GM18520 (cell line): ENCODE measurements at regions not wholly inside any gene's neighbourhood (a gene's known extent, or its start where the extent isn't known, plus 50 kb on each side); places are given as distances from the start of the nearest gene placed in this dataset.

Experiments used
- ATAC-seq: cut with Tn5 transposase; IDR thresholded peaks from one replicate; pipeline ENCODE4 v1.9.1; 2021; ENCODE audit not compliant: unreplicated experiment

DNA sequence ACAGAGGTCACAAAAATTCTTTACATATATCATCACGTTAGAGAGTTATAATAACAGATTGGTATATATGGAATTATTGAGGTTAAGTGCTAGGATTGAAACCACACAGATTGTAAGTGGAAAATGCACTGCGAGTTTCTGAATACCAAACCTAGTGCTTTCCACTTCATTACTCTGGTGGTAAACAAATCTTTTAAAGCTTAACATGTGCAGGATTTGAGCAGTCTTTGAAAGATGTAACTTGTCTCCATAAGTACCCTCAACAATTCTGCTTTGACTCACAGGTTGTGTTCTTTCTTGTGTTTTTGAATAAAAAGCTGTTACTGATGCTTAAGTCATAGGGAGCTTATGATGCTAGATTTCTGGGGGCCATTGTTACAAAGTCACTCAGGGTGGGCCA, 314.7 kb upstream of the DACH1 start:
- no peak for ATAC-seq

DNA sequence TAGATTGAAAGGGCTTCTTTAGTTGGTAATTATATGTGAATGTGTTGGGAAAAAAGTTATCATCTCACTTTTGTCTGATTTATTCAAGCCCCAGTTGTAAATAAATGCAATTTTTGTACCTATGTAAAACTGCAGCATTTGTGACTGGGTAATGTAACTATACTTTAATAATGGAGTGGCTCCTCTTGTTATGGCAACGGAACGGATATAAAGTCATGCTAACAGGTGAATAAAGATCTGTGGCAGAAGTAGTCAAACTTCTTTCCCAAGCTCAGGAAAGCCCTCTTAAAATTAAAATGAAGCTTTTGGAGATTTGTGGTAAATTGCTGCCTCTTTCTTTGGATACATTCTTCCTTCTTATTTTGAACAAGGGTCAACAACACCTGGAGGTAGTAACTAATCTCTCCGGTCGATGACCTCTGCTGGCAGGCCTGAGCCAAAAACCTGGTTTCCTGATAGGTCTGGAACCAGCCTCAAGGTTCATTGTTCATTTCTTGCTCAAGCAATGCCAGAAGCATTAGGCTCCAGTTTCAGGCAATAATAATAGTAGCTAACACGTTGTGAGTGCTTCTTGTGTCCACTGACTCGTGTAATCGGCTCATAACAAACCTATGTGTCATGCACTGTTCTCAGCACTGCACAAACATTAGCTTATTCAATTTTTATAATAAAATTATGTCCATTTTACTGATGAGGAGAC, 313.4 kb upstream of the DACH1 start:
- no peak for ATAC-seq

DNA sequence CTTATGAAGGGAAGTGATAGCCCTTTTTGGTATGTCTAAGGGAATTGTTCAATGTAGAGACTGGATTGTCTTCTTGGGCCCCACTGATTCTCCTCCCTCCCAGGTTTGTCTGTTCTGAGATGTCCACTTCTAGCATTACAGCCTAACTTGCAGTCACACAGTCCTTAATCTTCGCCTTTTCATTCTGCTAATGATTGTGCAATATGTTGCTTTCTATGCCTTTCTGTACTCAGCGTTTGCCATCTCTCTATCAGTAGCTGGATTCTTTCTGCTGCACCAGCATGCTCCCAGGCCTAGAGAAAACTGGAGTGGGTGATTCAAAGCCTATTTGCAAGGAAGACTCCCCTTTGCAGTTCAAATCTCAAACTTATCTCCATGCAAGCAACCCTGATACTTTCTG, 307.5 kb upstream of the DACH1 start:
- no peak for ATAC-seq

DNA sequence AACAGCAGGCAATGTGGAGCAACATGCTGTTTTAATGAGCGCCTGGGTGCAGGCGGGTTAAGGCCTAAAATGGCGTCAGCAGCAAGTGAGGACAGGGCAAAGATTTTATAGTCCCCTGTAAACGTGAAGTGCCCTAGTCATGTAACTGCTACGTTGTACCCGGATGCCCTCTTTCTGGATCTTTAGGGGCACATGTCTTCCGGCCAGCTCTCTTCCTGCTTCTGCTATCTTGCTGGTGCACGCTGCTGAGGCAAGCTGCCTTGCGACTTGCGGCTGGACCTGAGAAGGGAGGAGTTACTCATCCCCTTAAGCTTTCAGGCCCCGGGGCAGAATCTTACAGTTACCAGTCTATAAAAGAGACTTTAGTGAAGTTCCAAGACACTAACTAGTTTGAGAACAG, 303.6 kb upstream of the DACH1 start:
- ATAC-seq: no peak

DNA sequence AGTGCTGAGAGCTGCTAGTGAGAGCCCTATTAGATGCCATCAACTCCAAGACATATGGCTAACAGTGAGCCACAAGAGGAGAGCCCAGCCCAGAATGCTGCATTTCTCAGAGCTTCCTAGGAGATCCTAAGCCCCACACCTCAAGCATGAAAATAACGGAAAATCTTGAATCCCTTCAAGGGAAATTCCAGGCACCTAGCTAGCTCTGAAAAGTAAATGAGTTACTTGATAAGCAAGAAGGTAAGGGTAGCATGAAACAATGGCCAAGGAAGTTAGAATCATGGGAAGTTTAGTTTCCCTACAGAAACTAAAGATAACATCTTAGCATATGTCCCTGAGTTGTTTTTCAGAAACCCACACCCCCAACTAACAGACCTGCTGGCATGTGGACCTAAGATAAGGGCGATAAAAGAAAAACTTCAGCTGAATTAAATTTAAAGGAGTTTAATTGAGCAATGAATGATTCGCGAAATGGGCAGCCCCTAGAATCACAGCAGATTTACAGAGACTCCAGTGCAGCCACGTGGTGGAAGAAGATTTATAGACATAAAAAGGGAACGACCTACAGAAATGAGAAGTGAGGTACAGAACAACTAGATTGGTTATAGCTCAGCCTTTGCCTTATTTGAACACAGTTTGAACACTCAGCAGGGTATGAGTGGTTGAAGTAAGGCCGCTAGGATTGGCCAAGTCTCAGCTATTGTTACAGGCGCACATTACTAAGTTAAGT, 301.3 kb upstream of the DACH1 start:
- ATAC-seq: no peak

DNA sequence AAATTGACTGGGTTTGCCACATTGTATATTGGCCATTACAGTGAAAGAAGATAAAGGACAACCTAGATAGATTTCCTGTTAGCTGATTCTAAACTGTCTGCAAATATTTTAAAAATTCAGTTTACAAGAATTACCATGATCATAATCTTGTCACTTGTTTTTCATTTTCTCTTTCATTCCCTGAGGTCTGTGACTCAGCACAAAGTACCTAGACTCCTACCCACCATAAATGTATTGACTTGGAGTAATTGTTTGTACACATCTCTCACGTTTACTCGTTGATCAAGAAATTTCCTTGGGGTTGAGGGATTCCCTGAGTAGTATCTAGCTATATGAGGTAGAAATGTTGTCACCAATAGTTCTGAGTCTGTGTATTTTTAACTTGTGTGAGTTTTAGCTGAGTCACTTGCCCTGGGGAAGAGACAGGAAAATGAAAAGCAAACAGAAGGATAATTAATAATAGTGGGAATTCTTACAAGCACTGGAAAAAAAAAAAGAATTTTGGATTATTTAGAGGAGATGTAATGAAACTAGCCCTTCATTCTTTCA, 299.2 kb upstream of the DACH1 start:
- ATAC-seq: no peak

DNA sequence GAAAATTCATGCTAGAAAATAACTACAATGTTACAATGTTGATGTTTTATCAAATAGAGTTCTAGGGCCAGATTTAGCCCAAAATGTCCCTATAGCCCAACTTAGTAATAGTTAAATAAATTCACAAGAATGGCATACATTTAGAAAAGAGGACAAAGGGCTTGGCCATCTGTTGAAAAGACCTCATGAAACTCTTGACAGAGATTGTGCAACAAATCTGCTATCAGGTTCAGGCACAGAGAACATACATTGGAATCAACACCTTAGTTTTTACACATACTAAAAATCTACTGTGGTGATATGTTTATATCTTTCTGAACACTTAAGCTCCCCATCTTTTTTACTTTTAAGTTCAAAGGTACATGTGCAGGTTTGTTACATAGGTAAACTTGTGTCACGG, 298.3 kb upstream of the DACH1 start:
- ATAC-seq: no peak

DNA sequence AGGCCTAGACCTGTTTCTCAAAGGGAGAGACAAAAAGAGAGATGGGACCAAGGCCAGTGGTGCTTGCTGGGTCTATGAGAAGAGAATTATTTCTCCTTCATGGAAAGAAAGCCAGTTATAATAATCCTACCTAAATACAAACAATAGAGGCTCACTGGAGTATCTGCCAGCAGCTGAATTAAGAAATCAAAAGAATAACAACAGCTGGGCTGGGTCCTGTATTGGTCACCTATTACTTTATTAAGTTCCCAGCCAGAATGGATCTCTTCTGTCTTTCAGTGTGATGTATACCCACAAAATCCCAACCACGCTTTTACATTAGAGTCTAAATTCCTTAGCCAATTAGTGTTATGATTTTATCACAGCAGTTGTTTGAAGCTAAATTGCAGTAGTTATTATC, 297.8 kb upstream of the DACH1 start:
- ATAC-seq: no peak

DNA sequence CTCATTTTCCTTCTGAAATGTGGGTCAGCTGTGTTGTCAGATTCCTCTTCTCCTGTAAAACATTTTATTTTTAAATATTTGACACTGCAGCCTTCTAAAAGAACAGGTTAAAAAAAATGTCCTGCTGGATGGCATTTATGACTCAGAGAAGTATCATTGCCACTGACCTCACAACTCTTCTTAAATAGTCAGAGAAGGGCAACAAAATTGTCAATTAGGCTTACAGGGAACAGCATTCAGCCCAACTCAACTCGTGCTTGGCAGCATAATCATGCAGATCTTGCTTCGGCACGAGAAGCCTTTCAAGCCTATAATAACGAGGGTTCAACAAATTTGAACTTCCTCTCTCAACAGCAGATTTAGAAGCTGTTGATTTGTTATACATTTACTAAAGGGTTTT, 296.7 kb upstream of the DACH1 start:
- ATAC-seq: no peak

DNA sequence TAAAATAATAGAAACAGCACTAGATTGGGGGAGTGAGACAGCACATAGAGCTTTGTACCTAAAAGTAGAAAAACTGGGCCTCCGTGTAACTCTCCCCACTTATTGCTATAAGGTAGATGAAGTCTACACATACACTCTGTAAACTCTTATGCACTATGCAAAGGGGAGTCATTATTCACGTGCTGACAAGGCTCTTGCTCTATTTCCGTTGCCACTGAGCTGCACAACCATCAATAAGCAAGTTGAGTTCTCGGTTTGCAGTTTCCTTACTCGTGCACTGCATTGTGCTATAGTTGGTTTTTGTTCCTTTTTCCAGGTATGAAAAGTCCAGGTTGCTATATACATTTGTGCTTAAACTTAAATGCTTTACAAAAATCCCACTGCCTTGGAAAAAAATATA, 294.0 kb upstream of the DACH1 start:
- ATAC-seq: no peak

DNA sequence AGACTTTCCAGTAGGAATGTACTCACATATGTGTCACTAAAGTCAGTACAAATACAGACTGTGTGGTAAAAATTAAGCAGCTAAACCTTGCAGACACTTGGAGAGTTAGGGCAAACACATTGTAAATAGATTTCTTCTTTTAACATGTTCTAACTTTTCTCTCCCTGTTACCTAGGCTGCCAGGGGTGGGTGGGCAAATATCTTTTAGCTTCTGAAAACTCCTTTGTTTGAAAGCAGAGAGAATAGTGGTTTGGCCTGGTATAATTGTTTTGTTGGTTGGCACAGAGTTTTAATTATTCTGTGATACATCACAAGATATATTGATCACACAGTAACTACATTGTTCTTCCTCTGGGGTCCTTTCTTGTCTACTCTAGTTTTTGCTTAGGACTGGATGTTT, 289.8 kb upstream of the DACH1 start:
- no peak for ATAC-seq

DNA sequence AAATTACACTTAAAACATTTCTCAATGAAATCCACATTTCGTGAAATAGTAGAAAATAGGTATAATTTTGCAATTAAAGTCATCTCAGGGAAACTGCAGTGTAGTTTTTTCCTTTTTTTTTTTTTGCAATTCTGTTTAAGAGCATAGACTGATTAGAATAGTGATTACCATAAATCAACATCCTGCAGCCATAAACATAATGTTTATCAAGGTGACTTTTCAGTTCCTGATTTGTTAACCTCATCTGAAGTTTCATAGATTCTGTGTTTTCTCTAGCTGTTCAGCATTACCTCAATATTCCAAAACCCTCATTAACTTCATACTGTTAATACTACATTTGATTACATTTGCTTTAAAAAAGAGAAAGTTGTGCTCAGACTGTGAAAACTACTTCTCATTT, 286.3 kb upstream of the DACH1 start:
- no peak for ATAC-seq

DNA sequence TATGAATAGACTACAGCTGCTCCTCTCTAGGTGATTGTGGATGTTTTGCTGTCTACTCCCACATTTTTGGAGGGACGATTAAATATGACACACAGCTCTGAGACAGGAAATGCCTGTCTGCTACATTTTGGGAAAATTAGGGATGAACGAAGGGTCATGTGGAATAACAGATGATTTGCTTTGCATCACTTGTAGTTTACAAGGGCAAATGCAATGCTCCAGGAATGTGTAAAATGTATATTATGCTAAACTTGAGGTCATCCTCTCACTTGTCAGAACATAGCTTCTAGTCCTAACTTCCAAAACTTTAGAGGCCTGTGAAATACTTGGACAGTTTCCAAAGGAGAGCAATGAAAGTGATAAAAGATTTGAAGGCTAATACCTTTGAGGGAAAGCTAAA, 284.2 kb upstream of the DACH1 start:
- ATAC-seq: no peak

DNA sequence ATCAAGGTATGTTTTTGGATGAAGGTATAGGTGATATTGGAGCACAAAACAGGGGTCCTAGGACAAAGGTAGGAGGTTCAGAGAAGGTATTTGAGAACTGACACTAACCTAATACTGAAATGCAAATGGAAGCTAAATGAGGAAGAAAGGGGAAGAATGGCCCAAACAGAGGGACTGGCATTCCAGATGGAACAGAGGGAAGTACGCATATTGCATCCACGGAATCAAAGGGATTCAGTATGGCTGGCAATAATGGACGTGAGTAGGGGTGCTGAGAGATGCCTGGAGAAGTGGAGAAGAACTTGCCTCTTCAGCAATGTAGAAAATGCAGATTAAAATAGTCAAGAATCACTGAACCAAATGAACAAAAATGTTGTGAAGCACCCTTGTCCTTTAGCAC, 283.5 kb upstream of the DACH1 start:
- no peak for ATAC-seq

DNA sequence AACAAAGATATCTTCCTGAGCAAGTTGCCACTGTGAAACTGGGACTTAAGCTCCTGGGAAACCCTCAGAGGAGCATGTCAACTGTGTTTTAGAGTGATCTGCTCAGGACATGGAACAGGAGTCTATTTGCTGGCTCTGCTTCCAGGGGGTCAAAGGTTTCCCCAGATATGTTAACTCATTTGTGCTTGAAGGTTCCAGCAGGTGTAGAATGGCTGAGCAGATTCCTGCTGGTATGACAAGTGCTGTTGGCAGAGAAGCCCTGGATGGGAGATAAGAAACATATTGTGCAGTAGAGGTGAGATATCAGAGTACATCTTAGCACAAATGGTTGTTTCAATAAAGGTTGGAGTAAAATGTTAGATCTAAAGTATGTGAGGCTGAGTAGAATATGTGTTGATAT, 282.7 kb upstream of the DACH1 start:
- ATAC-seq: no peak

DNA sequence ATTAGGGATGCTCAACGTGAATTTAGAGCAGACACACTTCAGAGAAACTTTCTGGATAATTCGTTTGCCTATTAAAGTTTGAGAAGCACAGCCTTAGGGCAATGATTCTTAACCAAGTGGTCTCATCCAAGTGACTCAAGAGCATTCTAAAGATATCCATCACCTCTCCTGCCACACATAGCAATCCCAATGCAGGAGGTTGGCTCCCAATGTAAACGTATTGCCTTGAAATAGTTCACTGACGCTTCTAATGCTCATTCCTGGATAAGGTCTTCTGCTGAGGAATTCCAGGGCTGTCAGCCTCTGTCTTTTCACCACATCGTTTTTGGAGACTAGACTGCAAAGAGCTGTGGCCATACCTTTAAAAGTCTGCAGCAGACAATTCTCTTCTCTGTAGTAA, 279.8 kb upstream of the DACH1 start:
- ATAC-seq: no peak

DNA sequence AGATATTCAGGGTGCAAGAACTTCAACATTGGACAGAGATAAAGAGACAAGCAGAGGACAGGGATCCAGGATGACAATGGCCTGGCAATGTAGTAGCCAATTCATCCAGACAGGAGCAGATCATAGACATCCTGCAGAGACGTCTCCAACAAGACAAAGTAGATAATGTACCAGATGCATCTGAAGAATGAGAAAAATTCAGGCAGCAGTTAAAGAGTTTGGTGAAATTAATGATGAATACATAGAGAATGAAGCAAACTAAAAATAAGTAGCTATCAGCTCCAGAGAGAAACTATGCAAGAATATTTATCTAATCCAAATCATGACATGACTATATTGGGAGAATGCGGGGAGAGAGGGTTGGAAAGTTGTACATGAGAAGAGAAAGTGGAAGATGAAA, 278.4 kb upstream of the DACH1 start:
- ATAC-seq: no peak

DNA sequence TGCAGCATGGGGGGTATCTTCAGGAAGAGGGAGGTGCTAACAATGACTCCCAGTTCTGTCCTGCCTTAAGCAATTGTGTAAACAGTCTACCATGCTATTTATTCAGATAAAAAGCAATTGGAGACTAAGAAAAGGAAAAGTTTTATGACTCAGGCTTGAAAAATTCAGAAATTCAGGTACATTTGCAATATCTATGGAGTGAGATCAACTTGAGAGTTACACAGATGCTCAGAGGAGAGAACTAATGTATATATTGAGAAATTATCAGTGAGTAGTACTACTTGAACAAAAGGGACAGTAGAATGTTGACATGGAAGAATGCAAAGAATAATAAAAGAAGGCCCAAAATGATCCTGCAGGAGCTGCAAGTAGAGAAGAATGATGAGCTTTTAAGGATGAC, 277.6 kb upstream of the DACH1 start:
- ATAC-seq: no peak

DNA sequence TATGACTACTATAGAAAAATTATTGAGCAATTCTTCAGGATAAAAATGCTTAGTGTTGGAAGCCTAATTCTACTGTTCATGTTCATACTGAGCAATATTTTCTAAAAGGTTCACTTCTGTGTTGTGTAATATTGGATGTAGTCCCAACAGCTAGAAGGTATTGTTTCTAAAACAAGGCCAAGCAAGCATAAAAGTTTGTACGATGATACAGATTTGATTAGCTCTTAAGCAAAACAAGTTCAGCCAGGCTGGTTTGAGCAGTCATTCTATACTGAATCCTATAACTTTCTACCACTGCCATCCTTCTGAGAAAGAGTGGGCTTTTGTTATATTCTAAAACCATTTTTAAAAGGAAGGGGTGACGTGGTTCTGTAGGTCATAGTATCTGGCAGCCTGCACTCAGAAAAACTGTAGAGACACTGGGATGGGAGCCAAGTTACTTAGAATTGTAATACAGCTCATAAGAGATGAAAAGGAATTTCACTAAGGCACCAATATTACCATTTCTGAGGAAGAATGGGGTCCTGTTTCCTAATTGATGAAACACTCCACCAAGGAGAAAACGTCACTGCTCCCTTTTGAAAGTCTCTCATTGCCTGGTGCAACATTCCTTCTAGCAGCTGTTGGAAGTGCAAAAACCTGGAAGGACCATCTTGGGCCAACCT, 275.0 kb upstream of the DACH1 start:
- no peak for ATAC-seq

DNA sequence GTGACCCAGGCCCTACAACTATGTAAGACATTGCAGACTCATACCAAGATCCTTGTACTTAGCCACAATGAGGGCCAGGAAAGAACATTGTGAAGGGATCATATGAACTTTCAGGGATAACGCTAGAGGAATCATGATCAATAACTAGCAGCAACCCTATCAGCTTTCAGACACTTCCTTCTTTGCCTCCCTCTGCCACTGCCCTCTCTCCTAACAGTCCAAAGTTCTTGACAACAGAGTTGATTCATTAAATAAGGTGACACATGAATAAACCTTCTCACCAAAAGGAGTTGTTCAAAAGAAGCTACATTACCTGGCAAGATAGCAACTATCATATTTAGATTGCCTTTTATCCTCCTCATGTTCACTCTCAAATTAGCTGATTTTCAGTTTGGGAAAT, 272.2 kb upstream of the DACH1 start:
- no peak for ATAC-seq

DNA sequence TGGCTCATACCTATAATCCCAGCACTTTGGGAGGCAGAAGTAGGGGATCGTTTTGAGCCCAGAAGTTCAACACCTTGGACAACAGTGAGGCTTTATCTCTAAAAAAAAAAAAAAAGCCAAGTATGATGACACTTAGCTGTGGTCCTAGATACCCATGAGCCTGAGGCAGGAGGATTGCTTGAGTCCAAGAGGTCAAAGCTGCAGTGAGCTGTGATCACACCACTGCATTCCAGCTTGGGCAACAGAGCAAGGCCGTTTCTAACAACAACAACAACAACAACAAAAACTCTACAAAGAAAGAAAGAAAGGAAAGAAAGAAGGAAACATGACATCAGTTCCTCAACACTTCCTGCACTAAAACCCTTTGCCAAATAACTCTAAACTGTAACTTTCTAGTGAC, 265.1 kb upstream of the DACH1 start:
- no peak for ATAC-seq

DNA sequence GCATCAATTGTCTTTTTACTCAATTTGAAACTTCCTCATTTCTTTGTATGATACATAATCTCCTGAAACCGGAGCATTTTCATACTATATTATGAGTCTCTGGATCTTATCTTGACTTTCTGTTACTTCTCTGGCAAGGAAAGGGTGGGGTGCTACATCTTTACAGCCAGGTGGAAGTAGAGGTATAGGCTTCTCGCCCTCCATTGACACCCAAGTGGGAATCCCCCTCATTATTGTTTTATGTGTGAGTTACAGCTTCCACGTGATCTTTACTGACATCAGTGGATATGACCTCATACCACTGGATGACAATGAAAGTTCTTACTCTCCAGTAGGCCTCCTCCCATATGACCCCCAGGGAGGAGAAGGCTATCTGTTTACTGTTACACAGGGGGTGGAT, 262.1 kb upstream of the DACH1 start:
- ATAC-seq: no peak
